ENCODE measurements at regions not wholly inside any gene's neighbourhood (a gene's known extent, or its start where the extent isn't known, plus 50 kb on each side); places are given as distances from the start of the nearest gene placed in this dataset.

- TF ChIP-seq CTCF (IDR thresholded peaks at IDR 0.05; ENCODE audit: poor library complexity, severe bottlenecking), result no peak
- TF ChIP-seq TAF1 (IDR thresholded peaks at IDR 0.05; ENCODE audit: low read depth), result no peak
- no peak for TF ChIP-seq EP300 (conservative IDR thresholded peaks at IDR 0.05; ENCODE audit: poor library complexity, severe bottlenecking)
- TF ChIP-seq RAD21 (conservative IDR thresholded peaks at IDR 0.05), result no peak
- TF ChIP-seq MXI1 (conservative IDR thresholded peaks at IDR 0.05; ENCODE audit: poor library complexity, severe bottlenecking), result no peak
- no peak for TF ChIP-seq SMC3 (conservative IDR thresholded peaks at IDR 0.05; ENCODE audit: poor library complexity)
- no peak for TF ChIP-seq EZH2 (IDR thresholded peaks at IDR 0.05; ENCODE audit: borderline replicate concordance, insufficient read depth, low read length, poor library complexity, severe bottlenecking)
Measured at GRCh38 chr21:41091616-41092015, 76.3 kb upstream of the BACE2 start.
